Kidney (tissue), 13 donors: ENCODE measurements at regions not wholly inside any gene's neighbourhood (a gene's known extent, or its start where the extent isn't known, plus 50 kb on each side); places are given as distances from the start of the nearest gene placed in this dataset.

Experiments
- DNase-seq, 5 donors: peaks; one replicate each; pipeline ENCODE4 v3.0.0-alpha.2; 2013 to 2020
- FAIRE-seq: peaks from 2 replicates; lab custom pipeline; 2012; peaks lifted over from hg19 to GRCh38; lab: Jason Lieb, UNC
- H3K27ac ChIP-seq, 2 donors: one replicate each; pipeline ENCODE4 v1.7.0; 2013; ENCODE audit warnings: low read depth in 2 of 2, low read length in 2 of 2, inconsistent platforms in 1 of 2
- H3K27me3 ChIP-seq: one replicate; pipeline ENCODE4 v1.7.1; 2013; ENCODE audit warnings: low read length, inconsistent platforms; ENCODE audit not compliant: control insufficient read depth, insufficient read depth
- H3K36me3 ChIP-seq, 3 donors: one replicate each; pipeline versions ENCODE4 v1.7.0 to v1.7.1; 2013; ENCODE audit warnings: low read length in 3 of 3, control low read depth in 1 of 3, inconsistent platforms in 1 of 3; ENCODE audit not compliant: insufficient read depth in 3 of 3, control insufficient read depth in 2 of 3
- H3K4me1 ChIP-seq, 3 donors: one replicate each; pipeline versions ENCODE4 v1.7.0 to v1.7.1; 2013; ENCODE audit warnings: low read length in 3 of 3, inconsistent platforms in 1 of 3, low read depth in 1 of 3; ENCODE audit not compliant: control insufficient read depth in 2 of 3, insufficient read depth in 2 of 3
- H3K4me3 ChIP-seq, 3 donors: one replicate each; pipeline versions ENCODE4 v1.7.0 to v1.8.1; 2013; ENCODE audit warnings: low read length in 3 of 3, control low read depth in 1 of 3, inconsistent platforms in 1 of 3
- H3K9ac ChIP-seq, 3 donors: one replicate each; pipeline versions ENCODE4 v1.7.0 to v1.7.1; 2013; ENCODE audit warnings: low read length in 3 of 3, control low read depth in 1 of 3, inconsistent platforms in 1 of 3
- H3K9me3 ChIP-seq, 3 donors: one replicate each; pipeline versions ENCODE4 v1.7.0 to v1.7.1; 2013; ENCODE audit warnings: low read length in 3 of 3, control low read depth in 1 of 3, inconsistent platforms in 1 of 3; ENCODE audit not compliant: control insufficient read depth in 2 of 3, insufficient read depth in 1 of 3
- CTCF ChIP-seq: IDR thresholded peaks from 3 replicates; pipeline ENCODE4 v1.5.1; 2012; ENCODE audit warnings: mild to moderate bottlenecking, moderate library complexity, borderline replicate concordance; ENCODE audit not compliant: insufficient read depth; ENCODE audit errors: extremely low read depth
- intact Hi-C: fragments of 100-400 bp; cut with DNase I; formaldehyde crosslinking; loops from one replicate; pipeline ENCODE4 v1.11.1; 2022
- donor health status: control.
- donor health status: control.
- donor health status: control.
- donor health status: control.
- donor health status: control.
- donor health status: DM: yes; HTN: yes; CAD: no.
- donor health status: Normal renal cell carcinoma (clear cell type).

DNA sequence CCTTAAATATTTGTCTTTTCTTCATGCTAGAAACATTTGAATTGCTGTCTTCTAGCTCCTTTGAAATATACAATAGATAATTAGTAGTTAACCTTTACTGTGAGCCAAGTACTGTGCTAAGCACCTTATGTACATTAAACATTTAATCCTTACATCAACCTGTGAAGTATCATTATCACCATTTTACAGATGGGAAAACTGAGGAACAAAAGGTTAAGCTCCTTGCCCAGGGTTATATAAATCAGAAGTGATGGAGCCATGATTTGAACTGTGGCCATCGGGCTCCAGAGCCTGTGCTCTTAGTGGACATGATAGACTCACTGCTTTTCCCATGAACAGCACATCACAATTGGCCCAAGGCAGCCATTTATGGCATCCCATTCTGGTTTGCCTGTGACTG lies 140.9 kb downstream of the UNC5CL start:
- H3K27me3 ChIP-seq = no peaks in the 10 kb centered on the region
- no peak for TF ChIP-seq CTCF
- FAIRE-seq (no peak), DNase-seq (no peak)
- no peak overlapping the region for H3K27ac ChIP-seq
- no peaks in the 10 kb centered on the region for H3K36me3 ChIP-seq
- H3K9me3 ChIP-seq = no peaks in the 10 kb centered on the region
- no peak overlapping the region for H3K4me3 ChIP-seq
- H3K9ac ChIP-seq = no peak overlapping the region
- intact Hi-C loops = no loop called here
- no peaks in the 10 kb centered on the region for H3K4me1 ChIP-seq

DNA sequence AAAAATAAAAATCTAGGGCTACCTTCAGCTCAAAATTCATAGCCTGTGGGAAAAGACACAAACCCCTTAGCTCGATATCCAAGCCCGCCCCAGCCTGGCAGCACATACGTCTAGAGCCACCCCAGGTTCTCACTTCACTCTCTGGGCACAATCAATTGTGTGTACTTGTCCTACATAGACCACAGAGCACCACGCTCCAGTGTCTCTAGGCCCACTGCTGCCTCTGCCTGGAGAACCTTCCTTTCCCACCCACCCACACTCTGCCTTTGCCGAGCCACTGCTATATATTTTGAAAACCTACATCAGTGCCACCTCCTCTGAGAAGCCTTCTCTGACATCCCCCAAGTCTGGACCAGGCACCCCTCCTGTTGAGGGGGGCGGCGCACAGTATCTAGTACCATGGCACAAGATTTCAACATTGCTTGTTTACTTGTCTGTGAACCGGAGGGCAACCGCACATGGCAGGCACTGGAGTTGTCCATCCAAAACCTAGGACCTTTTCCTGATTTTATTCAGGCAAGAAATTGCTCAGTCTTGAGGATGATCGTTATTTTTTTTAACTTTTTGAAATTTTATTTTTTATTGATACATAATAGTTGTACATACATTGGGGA lies 141.5 kb downstream of the UNC5CL start:
- Histone ChIP-seq H3K36me3 (no peaks in the 10 kb centered on the region), H3K4me3 (no peak overlapping the region), H3K27me3 (no peaks in the 10 kb centered on the region), H3K9ac (no peak overlapping the region), H3K27ac (no peak overlapping the region), H3K9me3 (no peaks in the 10 kb centered on the region), H3K4me1 (no peaks in the 10 kb centered on the region)
- no peak for TF ChIP-seq CTCF
- FAIRE-seq = no peak
- intact Hi-C loops = no loop called here
- DNase-seq = no peak

GRCh38 chr6:40896696-40897095 lies 142.3 kb downstream of the UNC5CL start:
- no peaks in the 10 kb centered on the region for H3K4me1 ChIP-seq
- intact Hi-C loops = no loop called here
- FAIRE-seq (no peak), DNase-seq (no peak)
- H3K4me3 ChIP-seq = no peak overlapping the region
- H3K36me3 ChIP-seq = no peaks in the 10 kb centered on the region
- no peak for TF ChIP-seq CTCF
- no peaks in the 10 kb centered on the region for H3K27me3 ChIP-seq
- H3K27ac ChIP-seq = no peak overlapping the region
- no peak overlapping the region for H3K9ac ChIP-seq
- no peaks in the 10 kb centered on the region for H3K9me3 ChIP-seq
